ENCODE measurements at regions not wholly inside any gene's neighbourhood (a gene's known extent, or its start where the extent isn't known, plus 50 kb on each side); places are given as distances from the start of the nearest gene placed in this dataset.

- Histone ChIP-seq H3K4me3 (ENCODE audit: insufficient read depth, low read depth, low read length) (no peak overlapping the region), H2AK5ac (ENCODE audit: low read depth, low read length) (no peak overlapping the region), H3K79me1 (ENCODE audit: low read depth in 1 of 2, low read length in 2 of 2) (no peaks in the 10 kb centered on the region), H3K9me1 (ENCODE audit: insufficient read depth, low read length) (no peaks in the 10 kb centered on the region), H3K9ac (ENCODE audit: low read depth, low read length) (no peak overlapping the region), H3K27ac (ENCODE audit: insufficient read depth, low read length) (no peak overlapping the region), H3K27me3 (ENCODE audit: control insufficient read depth, insufficient read depth, low read length) (peaks cover 5% of the 10 kb centered on the region), H3K4me2 (ENCODE audit: low read depth, low read length) (no peak overlapping the region), H3K4me1 (ENCODE audit: control insufficient read depth, insufficient read depth, low read length) (no peaks in the 10 kb centered on the region), H3K56ac (ENCODE audit: extremely low read depth, insufficient read depth, low read length) (no peak overlapping the region), H4K8ac (ENCODE audit: low read depth in 2 of 2, low read length in 2 of 2) (no peak overlapping the region), H4K20me1 (ENCODE audit: insufficient read depth, low read length) (no peaks in the 10 kb centered on the region), H2AFZ (replicated peaks; ENCODE audit: low read length, poor library complexity) (no peak overlapping the region), H2BK15ac (ENCODE audit: low read depth, low read length) (no peak overlapping the region), H3K9me3 (ENCODE audit: control insufficient read depth, insufficient read depth, low read length) (no peaks in the 10 kb centered on the region), H3K18ac (ENCODE audit: low read depth, low read length) (no peak overlapping the region), H3K23ac (ENCODE audit: low read depth, low read length) (no peak overlapping the region), H3K14ac (replicated peaks; ENCODE audit: low read depth, low read length) (no peak overlapping the region), H2BK120ac (ENCODE audit: low read depth, low read length) (no peak overlapping the region), H2AK9ac (replicated peaks; ENCODE audit: low read depth, low read length, poor library complexity) (no peak overlapping the region), H3K36me3 (ENCODE audit: control insufficient read depth, insufficient read depth, low read length) (no peaks in the 10 kb centered on the region), H3K4ac (ENCODE audit: low read depth, low read length) (no peak overlapping the region), H4K5ac (ENCODE audit: low read depth, low read length) (no peak overlapping the region), H2BK20ac (ENCODE audit: low read depth, low read length) (no peak overlapping the region), H4K91ac (ENCODE audit: insufficient read depth, low read depth, low read length) (no peak overlapping the region), H2BK5ac (ENCODE audit: low read depth, low read length, poor library complexity, severe bottlenecking) (no peak overlapping the region)
- ChIA-PET POLR2A (ENCODE audit: unreplicated experiment) (no interaction called here), CTCF (no interaction called here)
- no peak for ATAC-seq (ENCODE audit: low read depth)
- no peak for DNase-seq
- in situ Hi-C loops (cut with MboI; ENCODE audit: low sequenced_read_pairs) (no loop called here), dilution Hi-C loops (cut with HindIII; ENCODE audit: low sequenced_read_pairs, unreplicated experiment) (no loop called here), intact Hi-C loops (cut with micrococcal nuclease) (no loop called here)
- BruUV-seq (replicated peaks) = no TSS peak
- TF ChIP-seq MXI1 (IDR thresholded peaks at IDR 0.05; ENCODE audit: borderline replicate concordance, low read depth, low read length) (no peak), BHLHE40 (IDR thresholded peaks at IDR 0.05; ENCODE audit: low read depth, low read length) (no peak), POLR2A (IDR thresholded peaks at IDR 0.05; ENCODE audit: low read depth, low read length) (no peak), CEBPB (IDR thresholded peaks at IDR 0.05; ENCODE audit: low read depth, low read length) (no peak), CTCF (conservative IDR thresholded peaks at IDR 0.05; ENCODE audit: low read depth, low read length) (no peak), USF2 (IDR thresholded peaks at IDR 0.05; ENCODE audit: low read depth, low read length) (no peak), MAZ (IDR thresholded peaks at IDR 0.05; ENCODE audit: borderline replicate concordance, low read depth, low read length) (no peak), NFE2L2 (IDR thresholded peaks at IDR 0.05; ENCODE audit: low read depth, low read length) (no peak), MAFK (IDR thresholded peaks at IDR 0.05; ENCODE audit: low read depth, low read length) (no peak), ELK1 (IDR thresholded peaks at IDR 0.05; ENCODE audit: borderline replicate concordance, low read depth, low read length) (no peak), RCOR1 (IDR thresholded peaks at IDR 0.05; ENCODE audit: insufficient replicate concordance, low read length) (no peak), FOS (IDR thresholded peaks at IDR 0.05; ENCODE audit: low read depth, low read length) (no peak), SMC3 (IDR thresholded peaks at IDR 0.05; ENCODE audit: low read depth, low read length) (no peak), RAD21 (IDR thresholded peaks at IDR 0.05; ENCODE audit: low read length) (no peak), CHD1 (IDR thresholded peaks at IDR 0.05; ENCODE audit: low read depth, low read length) (no peak), RFX5 (IDR thresholded peaks at IDR 0.05; ENCODE audit: low read depth, low read length) (no peak)
- no CpG with 5 or more reads among the region's 17 CpGs for WGBS, 2 experiments (ENCODE audit: extremely low coverage in 2 of 2, insufficient read length in 1 of 2)
Measured at GRCh38 chr7:26534649-26535482, 243.2 kb downstream of the SNX10 start.
